IPS-18a (cell line): ENCODE measurements at regions not wholly inside any gene's neighbourhood (a gene's known extent, or its start where the extent isn't known, plus 50 kb on each side); places are given as distances from the start of the nearest gene placed in this dataset.
"Not testable (repeated sequence)": the region's sequence is repeated elsewhere in the genome, so short reads cannot be mapped to it uniquely, and the experiment has no call there.

Source experiments
- H3K27ac ChIP-seq: one replicate; pipeline ENCODE4 v1.5.1; 2013; ENCODE audit warnings: low read length
- H3K27me3 ChIP-seq: one replicate; pipeline ENCODE4 v1.6.1; 2013; ENCODE audit warnings: mild to moderate bottlenecking, low read length; ENCODE audit not compliant: control insufficient read depth, insufficient read depth
- H3K36me3 ChIP-seq: one replicate; pipeline ENCODE4 v1.6.1; 2013; ENCODE audit warnings: low read depth, low read length; ENCODE audit not compliant: control insufficient read depth
- H3K4me1 ChIP-seq: one replicate; pipeline ENCODE4 v1.6.1; 2013; ENCODE audit warnings: low read depth, low read length; ENCODE audit not compliant: control insufficient read depth
- H3K4me3 ChIP-seq: one replicate; pipeline ENCODE4 v1.5.1; 2013; ENCODE audit warnings: low read length
- H3K9ac ChIP-seq: one replicate; pipeline ENCODE4 v1.6.1; 2013; ENCODE audit warnings: mild to moderate bottlenecking, low read length, moderate library complexity
- H3K9me3 ChIP-seq: one replicate; pipeline ENCODE4 v1.6.1; 2013; ENCODE audit warnings: low read depth, low read length; ENCODE audit not compliant: control insufficient read depth

GRCh38 chr9:42470577-42470976 lies 287.1 kb downstream of the SPATA31A6 start:
- H3K9ac ChIP-seq, H3K9me3 ChIP-seq, H3K27me3 ChIP-seq, H3K4me1 ChIP-seq, H3K4me3 ChIP-seq, H3K36me3 ChIP-seq, H3K27ac ChIP-seq: not testable (repeated sequence)

- not testable (repeated sequence) for H3K4me3 ChIP-seq, H3K27me3 ChIP-seq, H3K27ac ChIP-seq, H3K36me3 ChIP-seq, H3K4me1 ChIP-seq, H3K9ac ChIP-seq, H3K9me3 ChIP-seq
Measured at GRCh38 chr9:42490989-42491388, 307.5 kb downstream of the SPATA31A6 start.

GRCh38 chr9:42502620-42503264 lies 319.3 kb downstream of the SPATA31A6 start:
- not testable (repeated sequence) for H3K27me3 ChIP-seq, H3K4me1 ChIP-seq, H3K4me3 ChIP-seq, H3K27ac ChIP-seq, H3K9ac ChIP-seq, H3K36me3 ChIP-seq, H3K9me3 ChIP-seq

- H3K4me3 ChIP-seq, H3K27me3 ChIP-seq, H3K36me3 ChIP-seq, H3K9me3 ChIP-seq, H3K4me1 ChIP-seq, H3K9ac ChIP-seq, H3K27ac ChIP-seq: not testable (repeated sequence)
Measured at GRCh38 chr9:42508111-42508510, 324.7 kb downstream of the SPATA31A6 start.

GRCh38 chr9:42513535-42513934 lies 330.1 kb downstream of the SPATA31A6 start:
- H3K27ac ChIP-seq, H3K36me3 ChIP-seq, H3K9ac ChIP-seq, H3K4me1 ChIP-seq, H3K9me3 ChIP-seq, H3K4me3 ChIP-seq, H3K27me3 ChIP-seq: not testable (repeated sequence)

- not testable (repeated sequence) for H3K9me3 ChIP-seq, H3K4me3 ChIP-seq, H3K27ac ChIP-seq, H3K4me1 ChIP-seq, H3K36me3 ChIP-seq, H3K9ac ChIP-seq, H3K27me3 ChIP-seq
Measured at GRCh38 chr9:42534325-42534983, 351.0 kb downstream of the SPATA31A6 start.

GRCh38 chr9:42534984-42535325 lies 351.5 kb downstream of the SPATA31A6 start:
- H3K9me3 ChIP-seq, H3K36me3 ChIP-seq, H3K27me3 ChIP-seq, H3K27ac ChIP-seq, H3K4me1 ChIP-seq, H3K4me3 ChIP-seq, H3K9ac ChIP-seq: not testable (repeated sequence)

GRCh38 chr9:42550789-42551357 lies 367.4 kb downstream of the SPATA31A6 start:
- H3K27me3 ChIP-seq, H3K4me1 ChIP-seq, H3K27ac ChIP-seq, H3K4me3 ChIP-seq, H3K9ac ChIP-seq, H3K9me3 ChIP-seq, H3K36me3 ChIP-seq: not testable (repeated sequence)

- H3K4me3 ChIP-seq, H3K9me3 ChIP-seq, H3K27me3 ChIP-seq, H3K9ac ChIP-seq, H3K36me3 ChIP-seq, H3K4me1 ChIP-seq, H3K27ac ChIP-seq: not testable (repeated sequence)
Measured at GRCh38 chr9:42568530-42568929, 385.1 kb downstream of the SPATA31A6 start.

- H3K36me3 ChIP-seq, H3K9me3 ChIP-seq, H3K4me1 ChIP-seq, H3K9ac ChIP-seq, H3K27ac ChIP-seq, H3K27me3 ChIP-seq, H3K4me3 ChIP-seq: not testable (repeated sequence)
Measured at GRCh38 chr9:42568942-42569556, 385.6 kb downstream of the SPATA31A6 start.

GRCh38 chr9:42577851-42578250 lies 394.4 kb downstream of the SPATA31A6 start:
- H3K9me3 ChIP-seq, H3K27me3 ChIP-seq, H3K4me1 ChIP-seq, H3K9ac ChIP-seq, H3K36me3 ChIP-seq, H3K27ac ChIP-seq, H3K4me3 ChIP-seq: not testable (repeated sequence)
